IMR-90 (cell line): ENCODE measurements at regions not wholly inside any gene's neighbourhood (a gene's known extent, or its start where the extent isn't known, plus 50 kb on each side); places are given as distances from the start of the nearest gene placed in this dataset.

ENCODE experiments used
- ATAC-seq: fragments of 200-7000 bp; cut with Tn5 transposase; 2 replicates; pipeline ENCODE4 v1.9.1; 2020; ENCODE audit warnings: low read depth, mild to moderate bottlenecking, moderate library complexity
- BruUV-seq: library from RNA; stranded (reverse); fragments of 400-500 nt; replicated peaks from 2 replicates; lab custom pipeline; 2021; lab: Mats Ljungman, UMichigan
- CTCF ChIA-PET: fragments of 300-600 bp; formaldehyde crosslinking; extraction: SDS; loops from one replicate; lab custom pipeline; 2021; ENCODE audit warnings: antibody characterized with exemption; lab: Yijun Ruan, JAX
- POLR2A ChIA-PET: fragments of 300-600 bp; sonication (Branson Sonifier 250); formaldehyde crosslinking; loops from one replicate; lab custom pipeline; 2022; ENCODE audit warnings: antibody characterized with exemption; ENCODE audit not compliant: unreplicated experiment; lab: Charles Lee
- DNase-seq: peaks from one replicate; pipeline ENCODE4 v3.0.0; 2013
- H2AFZ ChIP-seq: replicated peaks from 2 replicates; pipeline ENCODE3; 2013; ENCODE audit warnings: low read length, mild to moderate bottlenecking; ENCODE audit not compliant: poor library complexity
- H2AK5ac ChIP-seq: 2 replicates; pipeline ENCODE4 v1.6.1; 2013; ENCODE audit warnings: low read depth, low read length, inconsistent platforms
- H2AK9ac ChIP-seq: replicated peaks from 2 replicates; pipeline ENCODE3; 2013; ENCODE audit warnings: mild to moderate bottlenecking, low read depth, low read length, moderate library complexity; ENCODE audit not compliant: poor library complexity
- H2BK120ac ChIP-seq: 2 replicates; pipeline ENCODE4 v1.6.1; 2013; ENCODE audit warnings: low read depth, low read length, inconsistent platforms
- H2BK15ac ChIP-seq: 3 replicates; pipeline ENCODE4 v1.6.1; 2013; ENCODE audit warnings: low read depth, low read length, inconsistent platforms
- H2BK20ac ChIP-seq: 2 replicates; pipeline ENCODE4 v1.6.1; 2013; ENCODE audit warnings: low read depth, mild to moderate bottlenecking, inconsistent platforms, low read length, moderate library complexity
- H2BK5ac ChIP-seq: 2 replicates; pipeline ENCODE4 v1.6.1; 2013; ENCODE audit warnings: mild to moderate bottlenecking, low read depth, low read length, inconsistent platforms; ENCODE audit not compliant: poor library complexity, severe bottlenecking
- H3K14ac ChIP-seq: replicated peaks from 2 replicates; pipeline ENCODE4 v1.6.1; 2013; ENCODE audit warnings: low read depth, low read length, inconsistent platforms
- H3K18ac ChIP-seq: 2 replicates; pipeline ENCODE4 v1.6.1; 2013; ENCODE audit warnings: low read depth, low read length, control low read depth
- H3K23ac ChIP-seq: 2 replicates; pipeline ENCODE4 v1.6.1; 2013; ENCODE audit warnings: low read depth, low read length, inconsistent platforms
- H3K27ac ChIP-seq: 2 replicates; pipeline ENCODE4 v1.5.1; 2013; ENCODE audit warnings: mild to moderate bottlenecking, control low read depth, low read length; ENCODE audit not compliant: insufficient read depth
- H3K27me3 ChIP-seq: 2 replicates; pipeline ENCODE4 v1.6.1; 2013; ENCODE audit warnings: low read length; ENCODE audit not compliant: control insufficient read depth, insufficient read depth
- H3K36me3 ChIP-seq: 2 replicates; pipeline ENCODE4 v1.6.1; 2013; ENCODE audit warnings: low read length, mixed read lengths; ENCODE audit not compliant: control insufficient read depth, insufficient read depth
- H3K4ac ChIP-seq: 2 replicates; pipeline ENCODE4 v1.6.1; 2013; ENCODE audit warnings: low read depth, low read length, inconsistent platforms
- H3K4me1 ChIP-seq: 2 replicates; pipeline ENCODE4 v1.6.1; 2013; ENCODE audit warnings: low read length, mixed read lengths; ENCODE audit not compliant: control insufficient read depth, insufficient read depth
- H3K4me2 ChIP-seq: 2 replicates; pipeline ENCODE4 v1.6.1; 2013; ENCODE audit warnings: low read depth, mild to moderate bottlenecking, control low read depth, low read length, moderate library complexity
- H3K4me3 ChIP-seq: 2 replicates; pipeline ENCODE4 v1.5.1; 2013; ENCODE audit warnings: low read depth, mild to moderate bottlenecking, control low read depth, low read length, moderate library complexity; ENCODE audit not compliant: insufficient read depth
- H3K56ac ChIP-seq: 2 replicates; pipeline ENCODE4 v1.6.1; 2013; ENCODE audit warnings: low read length, inconsistent platforms; ENCODE audit not compliant: insufficient read depth; ENCODE audit errors: extremely low read depth
- H3K79me1 ChIP-seq, 2 experiments: 2 replicates each; pipeline ENCODE4 v1.6.1; 2013; ENCODE audit warnings: low read length in 2 of 2, inconsistent platforms in 1 of 2, low read depth in 1 of 2
- H3K9ac ChIP-seq: 2 replicates; pipeline ENCODE4 v1.6.1; 2013; ENCODE audit warnings: low read depth, low read length, control low read depth
- H3K9me1 ChIP-seq: 2 replicates; pipeline ENCODE4 v1.6.1; 2013; ENCODE audit warnings: low read length, inconsistent platforms; ENCODE audit not compliant: insufficient read depth
- H3K9me3 ChIP-seq: 2 replicates; pipeline ENCODE4 v1.6.1; 2013; ENCODE audit warnings: low read length; ENCODE audit not compliant: control insufficient read depth, insufficient read depth
- H4K20me1 ChIP-seq: 2 replicates; pipeline ENCODE4 v1.6.1; 2013; ENCODE audit warnings: low read length, inconsistent platforms; ENCODE audit not compliant: insufficient read depth
- H4K5ac ChIP-seq: 2 replicates; pipeline ENCODE4 v1.6.1; 2013; ENCODE audit warnings: mild to moderate bottlenecking, low read depth, low read length, control low read depth
- H4K8ac ChIP-seq, 2 experiments: 2 replicates each; pipeline ENCODE4 v1.6.1; 2013; ENCODE audit warnings: low read depth in 2 of 2, low read length in 2 of 2, control low read depth in 1 of 2, inconsistent platforms in 1 of 2
- H4K91ac ChIP-seq: 2 replicates; pipeline ENCODE4 v1.6.1; 2013; ENCODE audit warnings: low read depth, low read length, inconsistent platforms; ENCODE audit not compliant: insufficient read depth
- BHLHE40 ChIP-seq: fragments of 150-350 bp; IDR thresholded peaks from 2 replicates; pipeline ENCODE4 v1.6.1; 2016; ENCODE audit warnings: mild to moderate bottlenecking, low read depth, low read length
- FOS ChIP-seq: fragments of 150-350 bp; IDR thresholded peaks from 2 replicates; pipeline ENCODE4 v1.6.1; 2016; ENCODE audit warnings: low read depth, low read length
- MAFK ChIP-seq: IDR thresholded peaks from 2 replicates; pipeline ENCODE4 v1.6.1; 2012; ENCODE audit warnings: low read depth, low read length, improper control_type of control experiment
- MXI1 ChIP-seq: IDR thresholded peaks from 2 replicates; pipeline ENCODE4 v1.6.1; 2012; ENCODE audit warnings: low read depth, mild to moderate bottlenecking, low read length, moderate library complexity, borderline replicate concordance
- NFE2L2 ChIP-seq: fragments of 150-350 bp; IDR thresholded peaks from 2 replicates; pipeline ENCODE4 v1.6.1; 2016; ENCODE audit warnings: low read depth, mild to moderate bottlenecking, low read length
- POLR2A ChIP-seq: IDR thresholded peaks from 2 replicates; pipeline ENCODE4 v1.6.1; 2012; ENCODE audit warnings: mild to moderate bottlenecking, low read depth, low read length
- RAD21 ChIP-seq: IDR thresholded peaks from 2 replicates; pipeline ENCODE4 v1.6.1; 2012; ENCODE audit warnings: low read length, improper control_type of control experiment
- RFX5 ChIP-seq: IDR thresholded peaks from 2 replicates; pipeline ENCODE4 v1.8.0; 2012; ENCODE audit warnings: low read depth, mild to moderate bottlenecking, low read length, moderate library complexity
- SMC3 ChIP-seq: fragments of 150-350 bp; IDR thresholded peaks from 2 replicates; pipeline ENCODE4 v1.6.1; 2016; ENCODE audit warnings: low read depth, mild to moderate bottlenecking, antibody characterized with exemption, low read length, moderate library complexity
- WGBS, 2 experiments: methylation state at CpG; one replicate each; pipeline versions ENCODE4 v1.1.5 to v1.1.7; 2013; ENCODE audit warnings: missing lambda C conversion rate in 2 of 2; ENCODE audit not compliant: insufficient read length in 1 of 2; ENCODE audit errors: extremely low coverage in 2 of 2; 5-methylcytosine and 5-hydroxymethylcytosine counted together
- dilution Hi-C: fragments of 300-500 bp; cut with HindIII; formaldehyde crosslinking; loops from one replicate; pipeline ENCODE4 v1.14.3; 2018; ENCODE audit warnings: low sequenced_read_pairs; ENCODE audit not compliant: unreplicated experiment
- in situ Hi-C: fragments of 300-500 bp; cut with MboI; formaldehyde crosslinking; loops from 3 replicates; pipeline ENCODE4 v1.14.3; 2019; ENCODE audit warnings: low sequenced_read_pairs, inconsistent platforms, mixed read lengths
- intact Hi-C: fragments of 100-400 bp; cut with micrococcal nuclease; formaldehyde crosslinking; loops from 2 replicates; pipeline ENCODE4 v1.10.0; 2022
- TF ChIP-seq, protein P1 (sequence below): fragments of 150-350 bp; IDR thresholded peaks from 2 replicates; pipeline ENCODE4 v1.6.1; 2016; ENCODE audit warnings: low read depth, mild to moderate bottlenecking, low read length, moderate library complexity, borderline replicate concordance
- TF ChIP-seq, protein P2 (sequence below): fragments of 150-350 bp; IDR thresholded peaks from 2 replicates; pipeline ENCODE4 v1.6.1; 2017; ENCODE audit warnings: mild to moderate bottlenecking, antibody characterized with exemption, low read length, low read depth

DNA sequence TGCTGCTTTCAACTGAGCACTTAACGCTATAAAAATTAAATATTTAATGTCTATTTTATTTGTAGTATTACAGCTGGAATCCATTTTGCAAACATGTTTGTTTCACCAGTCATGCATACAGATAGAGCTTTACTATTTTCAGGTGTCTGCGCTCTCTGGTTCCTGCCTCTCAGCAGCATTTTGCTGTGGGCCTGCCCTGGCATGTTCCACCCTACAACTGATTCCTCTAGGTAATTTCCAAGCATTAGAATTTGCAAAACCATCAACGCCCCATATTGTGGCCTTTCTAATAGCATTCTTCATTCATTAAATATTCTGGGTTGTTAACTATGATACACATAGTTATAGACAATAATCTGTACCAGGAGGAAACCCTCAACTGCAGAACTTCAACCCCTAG lies 266.4 kb upstream of the DLGAP1 start:
- in situ Hi-C loops = no loop called here
- intact Hi-C loops = no loop called here
- Histone ChIP-seq H4K91ac (no peak overlapping the region), H2BK15ac (no peak overlapping the region), H2AK5ac (no peak overlapping the region), H3K23ac (no peak overlapping the region), H3K56ac (no peak overlapping the region), H2BK5ac (no peak overlapping the region), H3K4me1 (no peaks in the 10 kb centered on the region), H3K4me2 (no peak overlapping the region), H3K79me1 (no peaks in the 10 kb centered on the region), H3K14ac (no peak overlapping the region), H2AFZ (no peak overlapping the region), H3K4ac (no peak overlapping the region), H3K9me3 (peaks cover 3% of the 10 kb centered on the region; the same call in 1 of the 2 replicates), H2AK9ac (no peak overlapping the region), H3K18ac (no peak overlapping the region), H2BK120ac (no peak overlapping the region), H3K9me1 (no peaks in the 10 kb centered on the region), H3K9ac (no peak overlapping the region), H3K36me3 (no peaks in the 10 kb centered on the region), H2BK20ac (no peak overlapping the region), H3K4me3 (no peak overlapping the region), H4K20me1 (no peaks in the 10 kb centered on the region), H3K27ac (no peak overlapping the region), H4K5ac (no peak overlapping the region), H4K8ac (no peak overlapping the region), H3K27me3 (no peaks in the 10 kb centered on the region)
- dilution Hi-C loops = no loop called here
- no TSS peak for BruUV-seq
- ATAC-seq (no peak), DNase-seq (no peak)
- CTCF ChIA-PET = no interaction called here
- no peak for TF ChIP-seq SMC3
- TF ChIP-seq, protein P1, sequence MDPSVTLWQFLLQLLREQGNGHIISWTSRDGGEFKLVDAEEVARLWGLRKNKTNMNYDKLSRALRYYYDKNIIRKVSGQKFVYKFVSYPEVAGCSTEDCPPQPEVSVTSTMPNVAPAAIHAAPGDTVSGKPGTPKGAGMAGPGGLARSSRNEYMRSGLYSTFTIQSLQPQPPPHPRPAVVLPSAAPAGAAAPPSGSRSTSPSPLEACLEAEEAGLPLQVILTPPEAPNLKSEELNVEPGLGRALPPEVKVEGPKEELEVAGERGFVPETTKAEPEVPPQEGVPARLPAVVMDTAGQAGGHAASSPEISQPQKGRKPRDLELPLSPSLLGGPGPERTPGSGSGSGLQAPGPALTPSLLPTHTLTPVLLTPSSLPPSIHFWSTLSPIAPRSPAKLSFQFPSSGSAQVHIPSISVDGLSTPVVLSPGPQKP = no peak
- TF ChIP-seq NFE2L2 = no peak
- TF ChIP-seq FOS = no peak
- TF ChIP-seq MAFK = no peak
- TF ChIP-seq POLR2A = no peak
- TF ChIP-seq RAD21 = no peak
- TF ChIP-seq MXI1 = no peak
- TF ChIP-seq BHLHE40 = no peak
- TF ChIP-seq, protein P2, sequence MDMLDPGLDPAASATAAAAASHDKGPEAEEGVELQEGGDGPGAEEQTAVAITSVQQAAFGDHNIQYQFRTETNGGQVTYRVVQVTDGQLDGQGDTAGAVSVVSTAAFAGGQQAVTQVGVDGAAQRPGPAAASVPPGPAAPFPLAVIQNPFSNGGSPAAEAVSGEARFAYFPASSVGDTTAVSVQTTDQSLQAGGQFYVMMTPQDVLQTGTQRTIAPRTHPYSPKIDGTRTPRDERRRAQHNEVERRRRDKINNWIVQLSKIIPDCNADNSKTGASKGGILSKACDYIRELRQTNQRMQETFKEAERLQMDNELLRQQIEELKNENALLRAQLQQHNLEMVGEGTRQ = no peak
- no peak for TF ChIP-seq RFX5
- POLR2A ChIA-PET = no interaction called here
- WGBS, 2 experiments = 63% methylated on average over 1 of the region's 3 CpGs; no CpG with 5 or more reads in 1 of the 2 experiments
